GM13977 (cell line): ENCODE measurements at regions not wholly inside any gene's neighbourhood (a gene's known extent, or its start where the extent isn't known, plus 50 kb on each side); places are given as distances from the start of the nearest gene placed in this dataset.

ENCODE experiments used
- DNase-seq: peaks from one replicate; pipeline ENCODE4 v3.0.0; 2012; ENCODE audit warnings: low spot score
- CTCF ChIP-seq: IDR thresholded peaks from 2 replicates; pipeline ENCODE4 v1.5.1; 2012; ENCODE audit warnings: mild to moderate bottlenecking, control low read depth; ENCODE audit not compliant: insufficient read depth; ENCODE audit errors: extremely low read depth, missing control alignments
- in situ Hi-C: fragments of 300-500 bp; cut with MboI; formaldehyde crosslinking; loops from one replicate; pipeline ENCODE4 v1.12.0; 2022; ENCODE audit warnings: low sequenced_read_pairs, low pct_unique_long_range_greater_than_20kb, mixed read lengths, inconsistent platforms; ENCODE audit not compliant: unreplicated experiment

GRCh38 chrX:34381241-34381640, 249.1 kb upstream of the FAM47A start:
- in situ Hi-C loops = no loop called here
- no peak for TF ChIP-seq CTCF
- no peak for DNase-seq

- in situ Hi-C loops = no loop called here
- TF ChIP-seq CTCF = no peak
- no peak for DNase-seq
Measured at GRCh38 chrX:34379891-34380290, 247.8 kb upstream of the FAM47A start.

- TF ChIP-seq CTCF = no peak
- in situ Hi-C loops = no loop called here
Measured at GRCh38 chrX:34377645-34378044, 245.5 kb upstream of the FAM47A start.

DNA sequence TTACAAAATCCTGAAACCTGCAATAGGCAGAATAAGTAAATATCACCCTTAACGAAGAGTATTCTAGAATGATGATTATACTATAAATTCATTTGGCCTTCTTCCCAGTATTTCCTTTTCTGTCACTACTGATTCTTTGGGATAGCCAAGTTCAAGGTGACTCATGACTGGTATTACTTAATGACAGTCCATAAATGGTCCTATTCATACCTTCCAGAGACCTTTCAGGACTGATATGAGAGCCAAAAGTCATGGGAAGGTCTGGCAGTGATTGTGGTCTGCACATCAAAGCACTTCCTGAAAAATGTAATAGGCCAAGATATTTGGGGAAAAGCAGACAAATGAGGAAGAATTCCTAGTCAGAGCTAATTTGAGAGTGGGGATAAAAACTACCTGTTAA, 239.6 kb upstream of the FAM47A start:
- DNase-seq = no peak
- TF ChIP-seq CTCF = no peak
- in situ Hi-C loops = no loop called here

More at GRCh38 chrX:34377645-34378044, 245.5 kb upstream of the FAM47A start:
- DNase-seq = no peak

DNA sequence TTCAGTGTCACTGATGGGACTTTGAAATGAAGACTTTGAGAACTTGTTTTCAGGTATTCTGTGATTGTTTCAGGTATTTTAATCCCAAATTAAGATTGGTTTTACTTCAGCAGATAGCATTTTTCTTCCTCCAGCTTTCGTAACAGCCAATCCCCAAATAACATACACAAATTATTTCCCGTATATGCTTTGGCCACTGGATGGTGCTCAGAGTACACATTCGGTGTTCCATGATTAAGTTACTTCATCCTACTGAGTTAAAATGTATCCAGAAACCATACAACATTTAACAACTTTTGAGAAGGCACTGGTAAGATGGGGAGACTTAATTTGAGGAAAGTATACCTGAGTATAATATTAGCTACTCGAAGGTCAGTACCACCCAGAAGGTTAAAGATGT, 233.4 kb upstream of the FAM47A start:
- DNase-seq = no peak
- in situ Hi-C loops = no loop called here
- TF ChIP-seq CTCF = no peak

GRCh38 chrX:34350561-34351335, 218.6 kb upstream of the FAM47A start:
- no peak for DNase-seq
- in situ Hi-C loops = no loop called here
- TF ChIP-seq CTCF = no peak
